LNCAP (cell line): ENCODE measurements at regions not wholly inside any gene's neighbourhood (a gene's known extent, or its start where the extent isn't known, plus 50 kb on each side); places are given as distances from the start of the nearest gene placed in this dataset.

Experiments
- TF ChIP-seq, protein P1 (sequence below): fragments of 450-650 bp; IDR thresholded peaks from 2 replicates; pipeline ENCODE4 v1.5.1; 2017; ENCODE audit warnings: mild to moderate bottlenecking

DNA sequence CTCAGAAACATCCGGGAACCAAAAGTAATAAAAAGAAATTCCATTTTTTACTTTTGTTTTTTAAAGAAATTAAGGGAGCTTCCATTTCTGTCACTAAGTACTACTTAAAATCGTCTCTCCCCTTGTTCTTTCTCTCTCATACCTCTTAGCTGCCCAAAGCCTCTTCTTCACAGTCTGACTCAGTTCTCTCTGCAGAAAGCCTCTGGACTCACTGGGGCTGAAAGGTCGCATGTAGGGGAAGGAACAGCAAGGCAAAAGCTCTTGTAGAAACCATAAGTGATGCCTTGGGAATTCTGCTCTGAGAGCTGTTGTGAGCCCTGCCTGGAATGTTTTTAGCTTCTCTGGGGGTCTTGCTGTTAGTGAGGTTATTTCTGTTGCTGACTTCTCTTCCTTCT lies 100.8 kb upstream of the RANBP3L start:
- TF ChIP-seq, protein P1, sequence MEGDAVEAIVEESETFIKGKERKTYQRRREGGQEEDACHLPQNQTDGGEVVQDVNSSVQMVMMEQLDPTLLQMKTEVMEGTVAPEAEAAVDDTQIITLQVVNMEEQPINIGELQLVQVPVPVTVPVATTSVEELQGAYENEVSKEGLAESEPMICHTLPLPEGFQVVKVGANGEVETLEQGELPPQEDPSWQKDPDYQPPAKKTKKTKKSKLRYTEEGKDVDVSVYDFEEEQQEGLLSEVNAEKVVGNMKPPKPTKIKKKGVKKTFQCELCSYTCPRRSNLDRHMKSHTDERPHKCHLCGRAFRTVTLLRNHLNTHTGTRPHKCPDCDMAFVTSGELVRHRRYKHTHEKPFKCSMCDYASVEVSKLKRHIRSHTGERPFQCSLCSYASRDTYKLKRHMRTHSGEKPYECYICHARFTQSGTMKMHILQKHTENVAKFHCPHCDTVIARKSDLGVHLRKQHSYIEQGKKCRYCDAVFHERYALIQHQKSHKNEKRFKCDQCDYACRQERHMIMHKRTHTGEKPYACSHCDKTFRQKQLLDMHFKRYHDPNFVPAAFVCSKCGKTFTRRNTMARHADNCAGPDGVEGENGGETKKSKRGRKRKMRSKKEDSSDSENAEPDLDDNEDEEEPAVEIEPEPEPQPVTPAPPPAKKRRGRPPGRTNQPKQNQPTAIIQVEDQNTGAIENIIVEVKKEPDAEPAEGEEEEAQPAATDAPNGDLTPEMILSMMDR: no peak

DNA sequence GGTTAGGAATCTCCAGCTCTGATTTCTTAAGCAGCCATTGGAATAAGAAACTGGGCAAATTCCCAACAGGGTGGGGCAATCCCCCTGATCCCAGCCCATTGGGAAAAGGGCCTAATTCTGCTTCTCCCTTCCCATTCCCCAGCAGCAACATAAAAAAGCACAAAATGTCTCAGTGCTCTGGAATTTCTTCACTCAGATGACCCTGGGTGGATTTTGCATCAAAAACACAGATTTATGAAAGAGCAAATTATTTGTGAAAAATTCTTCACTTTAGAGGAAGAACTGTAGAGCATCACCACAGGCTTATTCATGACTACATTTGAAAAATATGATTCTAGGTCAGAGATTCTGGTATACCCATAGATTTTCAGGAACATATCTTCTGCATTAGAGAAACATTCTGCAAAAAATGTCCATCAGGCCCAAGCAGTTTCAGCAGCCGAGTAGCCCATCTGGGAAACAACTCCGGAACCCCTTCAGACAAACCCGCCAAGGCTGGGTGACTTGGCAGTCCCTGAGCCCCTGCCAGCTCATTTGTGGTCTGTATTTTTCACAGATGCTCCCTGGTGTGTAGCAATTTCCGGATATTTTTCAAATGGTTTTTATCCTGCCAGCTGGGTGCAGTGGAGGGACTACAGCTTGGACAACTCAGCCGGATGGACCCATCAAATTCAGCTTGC lies 102.1 kb upstream of the RANBP3L start:
- TF ChIP-seq, protein P1: no peak

DNA sequence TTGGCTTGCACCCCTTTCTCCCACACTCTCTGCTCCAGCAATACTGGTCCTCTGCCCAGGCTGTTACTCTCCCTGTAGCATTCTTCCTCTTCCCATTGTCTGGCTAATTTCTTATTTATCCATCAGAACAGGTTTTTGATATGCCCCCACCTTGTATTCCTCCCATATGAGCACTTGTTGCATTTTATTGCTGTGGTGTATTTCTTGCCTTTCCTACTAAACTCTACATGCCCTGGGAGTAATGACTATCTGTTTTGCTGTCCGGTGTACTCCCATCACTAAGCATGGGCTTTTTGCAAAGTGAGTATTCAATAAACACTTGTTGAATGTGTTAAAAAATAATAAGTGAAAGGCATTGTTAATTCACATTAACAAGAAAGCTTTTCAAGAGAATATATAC lies 104.3 kb upstream of the RANBP3L start:
- TF ChIP-seq, protein P1: no peak

DNA sequence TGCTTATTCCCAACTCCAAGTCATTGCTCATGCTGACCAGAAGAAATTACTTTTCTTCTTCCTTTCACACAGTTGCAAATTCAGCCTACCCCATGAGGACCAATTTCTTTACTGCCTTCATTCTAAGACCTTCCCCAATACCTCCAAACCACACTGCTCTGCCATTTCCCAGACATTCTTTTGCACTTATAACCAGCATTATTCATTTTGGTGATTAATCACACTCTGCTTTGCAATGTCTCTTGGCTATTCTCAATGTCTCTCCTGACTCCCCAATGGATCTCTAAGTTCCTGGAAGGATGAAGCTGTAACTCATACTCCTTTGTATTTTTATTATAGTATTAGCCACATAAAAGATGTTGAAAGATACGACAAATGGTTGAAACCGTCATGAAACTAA lies 105.7 kb upstream of the RANBP3L start:
- TF ChIP-seq, protein P1: no peak

DNA sequence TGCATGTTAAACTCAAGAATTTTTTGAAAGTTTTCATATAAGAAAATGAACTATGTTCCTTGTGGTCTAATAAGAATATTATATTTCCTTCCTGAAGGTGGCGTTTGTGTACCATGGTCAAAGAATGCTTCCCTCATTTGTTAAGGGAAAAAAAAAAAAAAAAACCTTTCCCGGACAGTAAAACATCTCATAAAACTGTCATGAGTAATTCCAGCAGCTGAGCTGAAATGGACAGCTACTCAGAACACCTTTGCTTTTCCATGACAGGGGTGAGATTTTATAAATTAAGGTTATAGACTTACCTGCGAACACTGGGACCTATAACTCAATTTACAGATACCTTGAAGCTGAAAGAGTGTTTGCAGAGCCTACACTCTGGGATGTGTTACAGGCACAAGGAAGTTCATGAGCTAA lies 113.2 kb upstream of the RANBP3L start:
- TF ChIP-seq, protein P1: peak; percentile 53; the same call in 1 of the 2 replicates

DNA sequence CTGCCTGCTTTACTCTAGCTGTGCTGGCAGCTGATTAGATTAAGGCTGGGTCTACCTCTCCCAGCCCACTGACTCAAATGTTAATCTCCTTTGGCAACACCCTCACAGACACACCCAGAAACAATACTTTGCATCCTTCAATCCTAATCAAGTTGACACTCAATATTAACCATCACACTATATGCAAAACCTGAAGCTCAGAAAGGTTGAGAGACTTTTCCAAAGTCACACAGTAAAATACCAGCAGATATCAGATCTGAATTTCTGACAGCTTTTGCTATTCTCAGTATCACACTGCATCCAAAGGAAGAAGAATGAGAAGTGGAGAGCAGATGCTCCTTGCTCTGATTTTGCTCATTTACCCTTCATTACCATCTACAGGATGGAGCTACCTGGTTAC lies 114.9 kb upstream of the RANBP3L start:
- TF ChIP-seq, protein P1: no peak

DNA sequence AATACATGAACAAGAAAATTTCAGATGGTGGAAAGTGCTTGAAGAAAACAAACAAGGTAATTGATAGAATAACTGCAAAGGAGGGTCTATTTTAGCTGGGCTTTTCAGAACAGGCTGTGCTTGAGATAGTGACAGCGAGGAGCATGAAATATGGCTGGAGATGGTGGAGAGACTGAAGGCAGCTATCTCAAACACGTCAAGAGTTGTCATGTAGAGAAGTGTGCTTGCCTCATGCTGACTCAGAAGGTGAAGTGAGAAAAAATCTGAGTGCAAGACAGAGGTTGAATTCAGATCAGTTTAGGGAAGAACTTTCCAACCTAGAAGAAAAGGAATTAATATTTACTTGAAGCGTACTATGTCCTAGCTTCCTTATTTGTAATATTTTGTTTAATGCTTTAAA lies 115.5 kb upstream of the RANBP3L start:
- TF ChIP-seq, protein P1: no peak

DNA sequence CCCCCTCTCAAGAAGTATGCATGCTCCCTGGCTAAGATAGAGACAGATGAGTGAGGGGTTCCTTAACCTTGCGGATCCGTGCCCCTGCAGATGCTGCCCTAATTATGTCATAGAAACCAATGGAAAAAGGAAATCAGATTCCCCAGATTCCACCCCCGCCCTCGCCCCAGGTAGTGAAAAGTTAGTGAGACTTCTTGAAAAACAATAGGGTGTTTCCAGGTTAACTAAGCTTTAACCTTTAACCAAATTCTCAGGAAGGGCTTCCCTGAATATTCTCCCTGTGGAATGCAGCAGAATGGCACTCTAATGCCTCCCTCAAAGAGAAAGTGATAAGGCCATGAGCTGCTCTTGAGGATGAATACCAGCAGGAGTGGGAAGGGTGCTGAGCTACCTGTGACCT lies 116.0 kb upstream of the RANBP3L start:
- TF ChIP-seq, protein P1: no peak
